H1 (cell line): ENCODE measurements at regions not wholly inside any gene's neighbourhood (a gene's known extent, or its start where the extent isn't known, plus 50 kb on each side); places are given as distances from the start of the nearest gene placed in this dataset.

ENCODE experiments used
- JUND ChIP-seq: IDR thresholded peaks from 2 replicates; pipeline ENCODE4 v1.6.1; 2011; ENCODE audit warnings: mild to moderate bottlenecking, improper control_type of control experiment, low read length
- KDM5A ChIP-seq: fragments of 200-600 bp; IDR thresholded peaks from 2 replicates; pipeline ENCODE4 v1.7.1; 2012; ENCODE audit warnings: mild to moderate bottlenecking, low read length, inconsistent platforms, mixed read lengths
- RBBP5 ChIP-seq: IDR thresholded peaks from 2 replicates; pipeline ENCODE4 v1.7.1; 2012; ENCODE audit warnings: low read depth, mild to moderate bottlenecking, inconsistent platforms, low read length, moderate library complexity, borderline replicate concordance

- TF ChIP-seq RBBP5: no peak
- TF ChIP-seq JUND: no peak
- no peak for TF ChIP-seq KDM5A
Measured at GRCh38 chr18:77439888-77440287, 190.2 kb downstream of the GALR1 start (continued).
